ENCODE measurements at regions not wholly inside any gene's neighbourhood (a gene's known extent, or its start where the extent isn't known, plus 50 kb on each side); places are given as distances from the start of the nearest gene placed in this dataset.

GRCh38 chr12:125549836-125550235, 484.6 kb downstream of the AACS start:
- no peak for TF ChIP-seq POLR2AphosphoS5 (IDR thresholded peaks at IDR 0.05)
- TF ChIP-seq TAF1 (IDR thresholded peaks at IDR 0.05; ENCODE audit: low read depth) = no peak
